HAP-1 (cell line): ENCODE measurements at regions not wholly inside any gene's neighbourhood (a gene's known extent, or its start where the extent isn't known, plus 50 kb on each side); places are given as distances from the start of the nearest gene placed in this dataset.
A peak's percentile ranks its signal among the peaks of the same experiment; 100 is the strongest.

ENCODE experiments used
- DNase-seq, 2 experiments: peaks; one replicate each; pipeline ENCODE4 v3.0.0-alpha.2; 2016 to 2020; ENCODE audit warnings: low spot score in 2 of 2
- H3K27me3 ChIP-seq: fragments of 250-450 bp; sonication (Bioruptor Pico); 2 replicates; pipeline ENCODE4 v1.5.1; 2020; ENCODE audit warnings: low read depth, mild to moderate bottlenecking, moderate library complexity
- H3K36me3 ChIP-seq: fragments of 250-450 bp; sonication (Bioruptor Pico); replicated peaks from 2 replicates; pipeline ENCODE4 v1.5.1; 2020; ENCODE audit warnings: mild to moderate bottlenecking
- H3K4me1 ChIP-seq: fragments of 250-450 bp; sonication (Bioruptor Pico); 2 replicates; pipeline ENCODE4 v1.5.1; 2020; ENCODE audit warnings: mild to moderate bottlenecking
- H3K4me3 ChIP-seq: fragments of 250-450 bp; sonication (Bioruptor Pico); 2 replicates; pipeline ENCODE4 v1.5.1; 2020; ENCODE audit warnings: mild to moderate bottlenecking, moderate library complexity
- H3K9me3 ChIP-seq: fragments of 250-450 bp; sonication (Bioruptor Pico); 2 replicates; pipeline ENCODE4 v1.5.1; 2020; ENCODE audit warnings: mild to moderate bottlenecking, moderate library complexity
- in situ Hi-C: fragments of 300-500 bp; cut with MboI; formaldehyde crosslinking; loops from 3 replicates; pipeline ENCODE4 v1.14.3; 2020; ENCODE audit warnings: low sequenced_read_pairs, inconsistent platforms, mixed read lengths

DNA sequence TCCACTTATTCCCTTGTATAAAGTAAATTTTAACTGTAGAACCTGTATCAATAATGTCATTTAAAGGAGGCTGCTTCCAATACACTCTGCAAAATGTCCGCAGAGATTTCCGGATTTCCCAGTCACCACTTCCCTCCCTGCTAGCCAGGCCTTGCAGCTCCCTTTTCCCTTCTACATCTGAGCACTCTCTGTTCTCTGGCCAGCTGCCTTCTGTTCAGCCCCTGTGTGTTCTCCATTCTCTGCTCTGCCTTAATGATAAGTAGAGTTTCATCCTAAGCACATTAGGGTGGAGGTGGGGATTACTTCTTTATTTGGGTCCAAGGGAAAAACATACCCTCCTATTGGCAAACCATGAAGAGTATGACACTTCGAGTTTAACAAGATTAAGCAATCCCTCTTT lies 719.6 kb upstream of the WWC1 start:
- Histone ChIP-seq H3K36me3 (no peaks in the 10 kb centered on the region), H3K27me3 (peaks cover 14% of the 10 kb centered on the region), H3K4me3 (no peak overlapping the region), H3K9me3 (no peaks in the 10 kb centered on the region), H3K4me1 (peaks cover 14% of the 10 kb centered on the region)
- in situ Hi-C loops: loop anchor here (25.0 kb wide), 1 partner anchor 310 kb away; no protein-coding TSS in a partner anchor
- no peak for DNase-seq

- in situ Hi-C loops: loop anchor here (25.0 kb wide), 1 partner anchor 311 kb away; no protein-coding TSS in a partner anchor
These were observed 717.9 kb upstream of the WWC1 start for GRCh38 chr5:167573370-167574127.

GRCh38 chr5:167574464-167574863 lies 717.0 kb upstream of the WWC1 start:
- in situ Hi-C loops: loop anchor here (25.0 kb wide), 1 partner anchor 312 kb away; no protein-coding TSS in a partner anchor
- no peak for DNase-seq
- Histone ChIP-seq H3K4me1 (peaks cover 23% of the 10 kb centered on the region), H3K27me3 (peaks cover 13% of the 10 kb centered on the region), H3K9me3 (no peaks in the 10 kb centered on the region), H3K36me3 (no peaks in the 10 kb centered on the region), H3K4me3 (no peak overlapping the region)

More at GRCh38 chr5:167573370-167574127, 717.9 kb upstream of the WWC1 start:
- peaks cover 14% of the 10 kb centered on the region for H3K4me1 ChIP-seq
- H3K27me3 ChIP-seq: peaks cover 13% of the 10 kb centered on the region
- H3K9me3 ChIP-seq: no peaks in the 10 kb centered on the region
- no peaks in the 10 kb centered on the region for H3K36me3 ChIP-seq
- peak overlapping the region; percentile 21 for H3K4me3 ChIP-seq
- peak; percentile 63 to 74 for DNase-seq

DNA sequence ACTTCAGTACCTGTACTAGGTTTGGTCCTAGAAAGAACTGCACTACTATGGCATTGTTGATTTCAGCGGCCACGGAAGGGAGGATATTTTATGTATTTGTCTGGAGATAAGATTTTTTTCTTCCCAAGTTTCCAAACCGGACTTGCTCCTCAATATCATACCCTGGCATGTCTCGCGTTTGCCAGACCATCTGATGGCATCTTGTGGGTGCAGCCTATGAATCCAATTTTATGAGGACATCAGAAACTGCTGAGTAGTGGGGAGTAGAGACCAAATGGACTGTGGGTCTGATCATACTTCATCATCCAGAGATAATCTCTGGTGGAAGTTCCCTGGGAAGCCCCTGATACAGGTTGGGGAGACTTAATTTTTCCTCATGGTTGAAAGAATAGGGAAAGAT lies 716.1 kb upstream of the WWC1 start:
- H3K4me3 ChIP-seq: no peak overlapping the region
- in situ Hi-C loops: no loop called here
- peaks cover 13% of the 10 kb centered on the region for H3K27me3 ChIP-seq
- no peak for DNase-seq
- H3K9me3 ChIP-seq: no peaks in the 10 kb centered on the region
- H3K4me1 ChIP-seq: peaks cover 26% of the 10 kb centered on the region
- H3K36me3 ChIP-seq: no peaks in the 10 kb centered on the region

DNA sequence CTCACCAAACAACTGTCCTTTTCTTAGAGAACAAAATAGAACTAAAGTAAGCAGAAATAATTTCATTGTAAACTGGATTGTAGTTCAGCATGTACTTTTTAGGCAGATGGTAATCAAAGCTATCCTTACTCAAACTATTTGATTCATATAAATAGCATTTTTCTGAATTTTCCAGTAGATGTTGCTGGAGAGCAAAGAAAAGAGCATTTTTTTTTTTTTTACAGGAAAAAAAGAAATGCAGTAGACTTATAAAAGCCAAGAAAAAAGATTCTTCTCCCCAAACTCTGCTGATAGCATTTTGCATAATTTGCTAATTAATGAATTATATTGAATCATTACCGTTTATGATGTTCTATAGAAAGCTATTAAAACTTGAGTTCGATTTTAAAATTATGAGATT lies 715.3 kb upstream of the WWC1 start:
- Histone ChIP-seq H3K36me3 (no peaks in the 10 kb centered on the region), H3K4me1 (peaks cover 26% of the 10 kb centered on the region), H3K27me3 (peaks cover 13% of the 10 kb centered on the region), H3K9me3 (no peaks in the 10 kb centered on the region), H3K4me3 (no peak overlapping the region)
- in situ Hi-C loops: no loop called here
- no peak for DNase-seq

DNA sequence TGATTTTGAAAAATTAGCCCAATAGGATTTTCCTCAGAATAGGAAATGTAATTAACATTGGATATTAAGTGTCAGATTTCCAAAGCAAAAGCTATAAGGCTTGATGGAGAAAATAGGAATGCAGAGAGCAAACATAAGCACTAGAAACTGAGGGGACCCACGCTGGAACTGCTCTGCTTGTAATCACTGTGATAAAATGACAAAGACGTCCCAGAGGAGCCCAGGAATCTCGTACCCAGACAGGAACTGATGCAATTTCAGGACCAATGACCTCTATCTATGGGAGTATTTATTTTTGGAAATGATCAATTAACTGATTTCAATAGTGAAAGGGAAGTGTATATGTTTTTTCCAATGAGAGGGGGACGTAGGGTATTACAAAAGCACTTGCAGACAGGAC lies 714.5 kb upstream of the WWC1 start:
- no peak for DNase-seq
- peaks cover 13% of the 10 kb centered on the region for H3K27me3 ChIP-seq
- in situ Hi-C loops: no loop called here
- no peaks in the 10 kb centered on the region for H3K36me3 ChIP-seq
- H3K4me1 ChIP-seq: peaks cover 26% of the 10 kb centered on the region
- H3K4me3 ChIP-seq: no peak overlapping the region
- no peaks in the 10 kb centered on the region for H3K9me3 ChIP-seq

- H3K4me1 ChIP-seq: peaks cover 26% of the 10 kb centered on the region
- in situ Hi-C loops: no loop called here
- H3K36me3 ChIP-seq: no peaks in the 10 kb centered on the region
- H3K9me3 ChIP-seq: no peaks in the 10 kb centered on the region
- no peak overlapping the region for H3K4me3 ChIP-seq
- no peak for DNase-seq
- H3K27me3 ChIP-seq: peaks cover 13% of the 10 kb centered on the region
These were observed 713.8 kb upstream of the WWC1 start for GRCh38 chr5:167577616-167578015.

GRCh38 chr5:167578977-167579692 lies 712.3 kb upstream of the WWC1 start:
- in situ Hi-C loops: no loop called here
- peaks cover 11% of the 10 kb centered on the region for H3K27me3 ChIP-seq
- no peaks in the 10 kb centered on the region for H3K36me3 ChIP-seq
- DNase-seq: peak; percentile 14 to 69
- H3K9me3 ChIP-seq: no peaks in the 10 kb centered on the region
- no peak overlapping the region for H3K4me3 ChIP-seq
- peaks cover 20% of the 10 kb centered on the region for H3K4me1 ChIP-seq

DNA sequence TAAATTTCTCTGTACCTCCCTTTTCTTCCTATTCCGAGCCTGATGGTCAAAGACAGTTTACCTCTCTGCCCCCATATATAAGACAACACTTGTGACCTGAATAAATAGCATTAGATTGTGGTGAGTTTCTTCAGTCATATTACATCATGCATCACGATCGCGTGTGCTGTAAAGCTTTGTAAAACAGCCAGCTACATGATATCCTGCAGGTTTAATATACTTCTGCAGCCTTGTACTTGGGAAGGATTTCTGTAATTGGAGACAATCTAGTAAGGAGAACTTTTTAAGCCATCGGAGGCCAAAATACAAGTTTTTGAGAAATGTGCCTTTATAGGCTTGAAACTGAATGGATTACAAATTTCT lies 711.8 kb upstream of the WWC1 start:
- DNase-seq: no peak
- no peak overlapping the region for H3K4me3 ChIP-seq
- no peaks in the 10 kb centered on the region for H3K9me3 ChIP-seq
- H3K27me3 ChIP-seq: peaks cover 7% of the 10 kb centered on the region
- H3K36me3 ChIP-seq: no peaks in the 10 kb centered on the region
- H3K4me1 ChIP-seq: peaks cover 19% of the 10 kb centered on the region
- in situ Hi-C loops: no loop called here

GRCh38 chr5:167580608-167581007 lies 710.8 kb upstream of the WWC1 start:
- H3K4me3 ChIP-seq: no peak overlapping the region
- in situ Hi-C loops: no loop called here
- no peaks in the 10 kb centered on the region for H3K36me3 ChIP-seq
- H3K4me1 ChIP-seq: peaks cover 19% of the 10 kb centered on the region
- H3K9me3 ChIP-seq: no peaks in the 10 kb centered on the region
- H3K27me3 ChIP-seq: peaks cover 7% of the 10 kb centered on the region
- DNase-seq: no peak

DNA sequence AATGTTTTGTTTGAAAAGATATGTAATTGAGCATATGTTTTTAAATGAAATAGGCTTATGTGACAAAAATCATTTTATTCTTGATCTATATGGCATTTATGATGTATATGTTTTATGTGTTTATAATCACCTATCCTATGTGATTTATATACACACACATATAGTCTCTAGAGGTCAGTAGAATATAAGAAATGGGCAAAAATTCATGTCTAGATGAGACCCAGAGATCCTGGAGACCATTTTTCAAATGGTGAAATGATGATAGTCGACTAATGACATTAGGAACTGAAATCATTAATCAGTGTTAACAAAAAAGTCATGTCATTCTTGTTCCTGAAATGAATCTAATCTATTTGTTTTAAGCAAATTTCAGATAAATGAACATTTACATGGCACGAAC lies 709.2 kb upstream of the WWC1 start:
- H3K9me3 ChIP-seq: no peaks in the 10 kb centered on the region
- H3K4me3 ChIP-seq: no peak overlapping the region
- H3K36me3 ChIP-seq: no peaks in the 10 kb centered on the region
- in situ Hi-C loops: no loop called here
- no peak for DNase-seq
- H3K4me1 ChIP-seq: peaks cover 13% of the 10 kb centered on the region
- no peaks in the 10 kb centered on the region; the same call in 1 of the 2 replicates for H3K27me3 ChIP-seq

DNA sequence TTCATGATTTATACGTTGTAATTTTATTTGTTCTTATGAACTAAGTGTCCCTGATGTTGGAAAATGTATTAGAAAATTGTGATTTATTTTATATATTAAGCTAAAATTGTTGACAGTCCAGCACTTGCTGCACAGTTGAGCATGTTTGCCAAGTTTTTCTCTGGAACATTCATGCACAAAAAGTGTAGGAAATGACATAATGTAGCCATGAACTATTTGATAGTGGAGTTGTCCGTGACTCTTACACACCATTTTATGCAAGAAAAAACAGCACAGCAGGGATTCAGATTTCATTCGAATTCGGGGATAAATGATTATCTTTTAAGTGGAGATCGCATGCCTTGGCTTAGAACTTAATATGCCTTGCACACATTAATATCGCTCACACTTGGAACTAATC lies 708.6 kb upstream of the WWC1 start:
- in situ Hi-C loops: no loop called here
- DNase-seq: no peak
- H3K9me3 ChIP-seq: no peaks in the 10 kb centered on the region
- no peak overlapping the region for H3K4me3 ChIP-seq
- peaks cover 13% of the 10 kb centered on the region for H3K4me1 ChIP-seq
- H3K36me3 ChIP-seq: no peaks in the 10 kb centered on the region
- no peaks in the 10 kb centered on the region for H3K27me3 ChIP-seq

- in situ Hi-C loops: no loop called here
- no peak for DNase-seq
- no peak overlapping the region for H3K4me3 ChIP-seq
These were observed 706.3 kb upstream of the WWC1 start for GRCh38 chr5:167585184-167585583.

DNA sequence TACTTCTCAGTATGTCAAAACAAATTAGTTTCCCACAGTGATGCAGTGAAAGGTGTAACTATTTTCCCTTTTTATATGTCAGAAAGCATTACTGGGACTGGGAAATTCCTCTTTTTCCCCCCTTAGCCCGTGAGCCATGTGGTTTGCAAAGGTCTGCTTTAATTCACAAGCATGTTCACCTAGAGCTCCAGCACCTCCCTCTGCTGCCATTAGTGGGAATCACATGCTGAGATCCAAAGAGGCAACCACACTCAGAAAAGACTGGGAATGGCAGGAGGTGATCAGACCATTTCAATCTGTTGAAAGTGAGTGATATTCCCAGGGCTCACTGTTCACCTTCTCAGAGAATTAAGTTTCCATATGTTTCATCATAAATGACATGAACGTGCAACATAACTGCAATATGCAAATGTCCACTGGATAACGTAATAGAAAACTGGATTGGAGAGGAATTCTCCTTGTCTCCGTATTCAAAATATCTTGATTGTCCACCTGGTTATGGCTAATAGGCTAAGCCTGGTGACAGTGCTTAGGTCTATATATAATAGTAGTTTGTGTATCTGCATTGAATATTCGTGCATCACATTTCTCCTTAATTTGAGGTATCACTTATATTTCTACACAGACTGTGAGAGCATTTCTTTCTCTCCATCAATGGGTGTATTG lies 703.5 kb upstream of the WWC1 start:
- H3K4me1 ChIP-seq: no peaks in the 10 kb centered on the region; the same call in none of the 2 replicates
- peak; percentile 63 to 64 for DNase-seq
- H3K36me3 ChIP-seq: no peaks in the 10 kb centered on the region
- H3K4me3 ChIP-seq: no peak overlapping the region
- no peaks in the 10 kb centered on the region for H3K9me3 ChIP-seq
- 0 out of 2 replicates have a peak, but pooled peaks cover 8% of the 10 kb centered on the region for H3K27me3 ChIP-seq
- in situ Hi-C loops: no loop called here

More at GRCh38 chr5:167585184-167585583, 706.3 kb upstream of the WWC1 start:
- no peaks in the 10 kb centered on the region; the same call in none of the 2 replicates for H3K4me1 ChIP-seq
- H3K9me3 ChIP-seq: no peaks in the 10 kb centered on the region
- H3K27me3 ChIP-seq: no peaks in the 10 kb centered on the region
- no peaks in the 10 kb centered on the region for H3K36me3 ChIP-seq
